ENCODE measurements at regions not wholly inside any gene's neighbourhood (a gene's known extent, or its start where the extent isn't known, plus 50 kb on each side); places are given as distances from the start of the nearest gene placed in this dataset.
A peak's percentile ranks its signal among the peaks of the same experiment; 100 is the strongest.
"Not testable (repeated sequence)": the region's sequence is repeated elsewhere in the genome, so short reads cannot be mapped to it uniquely, and the experiment has no call there.

DNA sequence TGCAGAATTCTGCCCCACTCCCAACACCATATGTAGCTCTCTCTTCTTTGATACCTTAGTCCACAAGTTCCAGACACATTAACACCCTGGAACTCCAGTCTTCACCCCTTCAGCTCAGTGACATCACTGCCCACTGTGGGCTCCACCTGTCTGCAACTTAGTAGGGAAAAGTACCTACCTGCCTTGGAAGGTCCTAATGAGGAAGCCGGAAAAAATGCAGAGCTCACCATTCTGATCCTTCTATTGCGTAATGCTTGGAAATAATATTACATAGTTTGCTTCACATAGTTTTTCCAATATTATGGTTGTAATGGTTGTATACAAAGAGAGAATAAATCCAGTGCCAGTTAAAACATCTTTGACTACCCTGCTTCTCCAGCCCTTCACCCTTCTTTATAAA lies 738.4 kb downstream of the RNF144A start:
- DNase-seq, result no peak

DNA sequence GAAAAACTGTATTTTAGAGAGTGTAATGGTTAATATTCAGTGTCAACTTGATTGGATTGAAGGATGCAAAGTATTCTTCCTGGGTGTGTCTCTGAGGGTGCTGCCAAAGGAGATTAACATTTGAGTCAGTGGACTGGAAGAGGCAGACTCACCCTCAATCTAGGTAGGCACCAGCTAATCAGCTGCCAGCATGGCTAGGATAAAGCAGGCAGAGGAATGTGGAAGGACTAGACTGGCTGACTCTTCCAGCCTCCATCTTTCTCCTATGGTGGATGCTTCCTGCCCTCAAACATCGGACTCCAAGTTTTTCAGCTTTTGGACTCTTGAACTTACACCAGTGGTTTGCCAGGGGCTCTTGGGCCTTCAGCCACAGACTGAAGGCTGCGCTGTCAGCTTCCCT lies 740.3 kb downstream of the RNF144A start:
- DNase-seq, result not testable (repeated sequence)

DNA sequence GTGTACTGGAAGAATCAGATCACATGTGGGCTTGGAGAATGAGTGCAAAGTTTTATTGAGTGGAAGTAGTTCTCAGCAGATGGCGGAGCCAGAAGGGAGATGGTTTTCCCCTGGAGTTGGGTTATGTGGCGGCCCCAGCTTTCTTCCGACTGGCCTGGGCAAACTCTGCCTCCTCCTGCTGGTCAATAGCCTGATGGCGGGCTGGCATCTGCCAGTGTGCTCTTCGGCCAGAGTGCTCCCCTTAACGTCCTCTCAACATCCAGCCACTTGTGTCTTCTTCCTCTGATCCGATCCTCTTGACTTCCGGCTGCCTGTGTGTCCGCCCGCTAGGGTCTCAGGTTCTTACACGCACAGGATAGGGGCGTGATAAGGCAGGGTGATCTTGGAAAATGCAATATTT lies 741.3 kb downstream of the RNF144A start:
- no peak for DNase-seq

GRCh38 chr2:7660816-7661215 lies 743.6 kb downstream of the RNF144A start:
- DNase-seq, result peak in 1 of 2 experiments; percentile 17

DNA sequence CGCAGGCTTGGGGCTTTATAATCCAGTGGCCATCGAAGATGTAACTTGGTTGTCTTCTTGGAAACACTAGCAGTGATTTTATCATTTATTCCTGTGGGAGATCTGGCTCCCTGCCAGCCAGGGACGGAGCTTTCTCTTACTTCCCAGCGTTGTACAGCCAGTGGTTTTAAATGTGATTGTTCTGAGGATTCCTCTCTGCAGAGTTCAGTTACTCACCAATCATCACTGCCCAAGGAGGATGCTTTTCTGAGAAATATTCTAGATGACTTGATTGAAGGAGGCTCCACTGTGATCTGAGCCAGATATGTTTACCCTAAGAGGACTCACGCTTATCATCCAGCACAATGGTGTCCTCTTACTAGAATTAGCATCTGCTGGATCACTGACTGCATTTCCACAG lies 744.3 kb downstream of the RNF144A start:
- DNase-seq, result no peak

DNA sequence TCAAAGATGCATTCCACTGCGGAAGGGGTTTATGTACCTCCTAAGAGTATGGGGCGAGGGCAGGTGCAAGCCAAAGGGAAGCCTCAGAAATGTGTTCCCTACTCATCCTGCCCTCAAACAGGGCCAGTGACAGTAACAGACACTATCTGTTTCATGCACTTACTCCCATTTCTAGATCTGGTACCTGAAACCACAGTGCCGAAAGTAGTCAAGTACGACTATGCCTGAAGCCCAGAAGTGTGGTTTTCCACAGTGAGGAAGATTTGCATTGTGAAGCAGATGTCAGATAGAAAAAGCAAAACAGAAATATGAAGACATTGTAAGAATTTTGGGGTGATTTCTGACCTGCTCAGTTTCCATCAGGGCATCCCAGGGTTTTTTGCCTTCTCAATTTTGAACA lies 748.7 kb downstream of the RNF144A start:
- no peak for DNase-seq

- peak; percentile 13 to 77 for DNase-seq
Measured at GRCh38 chr2:7666596-7667259, 749.5 kb downstream of the RNF144A start.

- no peak for DNase-seq
Measured at GRCh38 chr2:7667260-7667757, 750.1 kb downstream of the RNF144A start.

GRCh38 chr2:7670905-7671641 lies 753.9 kb downstream of the RNF144A start:
- DNase-seq, result peak; percentile 62 to 81

GRCh38 chr2:7672027-7672684 lies 754.9 kb downstream of the RNF144A start:
- peak; percentile 63 to 78 for DNase-seq

GRCh38 chr2:7672685-7673071 lies 755.5 kb downstream of the RNF144A start:
- DNase-seq, result no peak

DNA sequence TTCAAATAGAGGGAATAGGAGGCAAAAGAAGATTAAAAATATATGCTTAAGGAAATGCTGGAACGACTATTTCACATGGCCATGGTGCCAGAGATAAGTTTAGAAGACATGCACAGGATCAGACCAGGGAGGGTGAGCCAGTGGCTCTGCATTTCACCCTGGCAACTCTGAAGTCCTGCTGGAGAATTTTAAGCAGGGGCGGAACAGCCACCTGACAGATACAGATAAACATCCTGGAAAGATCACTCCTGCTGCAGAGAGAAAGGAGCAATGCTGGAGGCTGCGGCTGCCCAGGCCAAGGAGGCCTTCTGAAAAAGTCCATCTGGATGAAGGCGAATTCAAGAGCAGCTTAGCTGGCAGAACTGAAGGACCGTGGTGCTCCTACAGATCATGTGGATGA lies 755.9 kb downstream of the RNF144A start:
- no peak for DNase-seq

- DNase-seq, result peak in 1 of 2 experiments; percentile 68
Measured at GRCh38 chr2:7673853-7674252, 756.6 kb downstream of the RNF144A start.

DNA sequence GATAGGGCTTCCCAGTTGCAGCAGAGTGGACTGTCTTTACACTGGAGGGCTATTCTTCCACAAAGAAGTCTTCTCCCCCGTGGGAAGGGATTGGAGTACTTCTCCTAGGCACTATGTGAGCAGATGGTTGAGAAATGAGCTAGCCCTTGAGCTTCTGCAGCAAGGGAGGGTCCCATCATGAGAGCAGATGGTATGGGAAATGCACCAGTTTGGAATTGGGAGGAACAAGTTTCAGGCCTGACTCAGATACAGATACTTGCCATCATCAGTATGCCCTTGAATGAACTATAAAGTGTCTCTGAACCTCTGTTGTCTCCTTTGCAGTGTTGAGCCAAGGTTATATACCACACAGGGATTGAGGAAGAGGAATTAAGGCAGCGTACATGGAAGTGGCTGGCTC lies 757.4 kb downstream of the RNF144A start:
- DNase-seq, result peak; percentile 18 to 81

DNA sequence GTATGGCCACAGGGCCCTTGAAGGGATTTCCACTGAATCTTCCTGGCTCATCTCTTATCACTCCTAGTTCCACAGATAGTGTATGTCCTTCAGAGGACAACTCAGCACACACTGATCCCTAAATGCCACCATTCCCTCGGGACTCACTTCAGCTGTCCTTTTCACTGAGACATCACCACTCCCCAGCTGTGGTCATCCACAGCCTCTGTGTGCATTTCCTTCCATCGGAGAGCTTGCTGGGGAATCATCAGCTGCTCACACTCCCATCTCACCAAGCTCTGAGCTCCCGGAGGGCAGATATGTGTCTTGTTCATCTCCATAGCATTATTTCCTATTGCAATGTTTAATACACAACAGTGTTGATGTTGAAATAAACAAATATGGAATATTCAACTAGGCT lies 759.5 kb downstream of the RNF144A start:
- DNase-seq, result no peak

- DNase-seq, result no peak
Measured at GRCh38 chr2:7681881-7682461, 764.8 kb downstream of the RNF144A start.

- no peak for DNase-seq
Measured at GRCh38 chr2:7683196-7683595, 766.0 kb downstream of the RNF144A start.

DNA sequence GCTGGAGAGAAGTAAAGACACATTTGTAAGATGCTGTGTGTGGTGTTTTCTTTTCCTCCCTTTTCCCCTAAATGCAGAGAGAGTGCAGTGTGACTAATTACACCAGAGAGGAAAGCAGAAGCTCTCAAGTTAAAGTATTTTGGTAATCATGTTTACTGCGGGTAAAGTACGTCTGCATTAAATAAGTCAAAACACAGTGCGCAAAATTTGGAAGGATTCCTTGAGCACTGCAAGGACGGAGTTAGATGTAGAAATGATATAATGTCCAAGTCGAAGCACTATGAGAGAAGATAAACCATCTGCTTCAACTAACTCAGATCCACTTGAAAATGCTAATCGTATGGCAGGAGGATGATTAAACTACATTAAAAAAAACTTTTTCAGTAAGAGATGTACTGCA lies 766.5 kb downstream of the RNF144A start:
- no peak for DNase-seq

- DNase-seq, result no peak
Measured at GRCh38 chr2:7685342-7686015, 768.3 kb downstream of the RNF144A start.

GRCh38 chr2:7686016-7686385 lies 768.8 kb downstream of the RNF144A start:
- DNase-seq, result no peak

GRCh38 chr2:7691961-7692656 lies 774.9 kb downstream of the RNF144A start:
- no peak for DNase-seq

DNA sequence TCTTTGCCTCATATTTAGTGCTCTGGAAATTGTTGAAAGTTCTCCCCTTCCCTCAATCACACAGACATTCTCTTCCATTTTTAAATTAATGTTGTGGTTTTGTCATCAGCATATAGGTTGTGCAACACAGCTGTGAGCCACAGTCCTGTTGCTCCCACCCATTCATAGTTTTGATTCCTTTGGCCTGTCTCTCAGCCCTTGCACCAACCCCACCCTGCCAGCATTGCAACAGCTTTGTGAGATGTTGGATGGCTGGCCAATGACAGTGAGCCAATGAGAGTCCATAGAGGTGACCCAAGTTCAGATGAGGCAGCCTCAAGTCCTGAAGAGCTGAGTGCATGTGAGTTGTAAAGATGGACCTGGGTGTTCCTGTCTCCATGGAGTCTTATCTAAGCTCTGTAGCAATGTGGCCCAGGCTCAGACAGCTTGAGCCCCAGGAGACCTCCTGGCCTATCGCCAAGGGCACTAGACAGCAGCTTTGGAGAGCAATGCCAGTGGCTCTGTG lies 775.5 kb downstream of the RNF144A start:
- DNase-seq, result peak in 1 of 2 experiments; percentile 52
